ENCODE measurements at regions not wholly inside any gene's neighbourhood (a gene's known extent, or its start where the extent isn't known, plus 50 kb on each side); places are given as distances from the start of the nearest gene placed in this dataset.

DNA sequence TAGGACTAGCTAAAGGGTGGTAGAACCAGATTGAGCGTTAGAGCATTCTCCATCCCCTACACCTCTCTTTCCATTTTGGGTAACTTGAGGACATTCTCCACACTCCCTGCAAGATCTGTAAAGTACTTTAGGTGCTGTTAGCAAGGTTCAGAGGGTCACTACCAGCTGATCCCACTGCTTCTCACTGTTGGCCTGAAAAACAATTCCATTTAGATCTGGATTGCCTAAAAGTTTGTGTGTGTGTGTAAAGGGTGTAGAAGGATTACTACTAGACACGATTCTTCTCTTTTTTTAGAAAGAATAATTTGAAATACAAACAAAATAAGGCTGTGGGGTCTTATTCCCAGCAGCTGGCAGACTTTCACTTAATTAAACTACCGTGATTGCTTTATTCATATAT, 95.1 kb upstream of the TMEM178A start:
- H3K18ac ChIP-seq (ENCODE audit: low read length) = no peak overlapping the region
- no peak overlapping the region for H3K9ac ChIP-seq (ENCODE audit: low read depth, low read length, poor library complexity)
- no peak overlapping the region for H3K14ac ChIP-seq (ENCODE audit: low read length)
- no peak overlapping the region for H2BK15ac ChIP-seq (ENCODE audit: low read length)
- no CpG with 5 or more reads among the region's 3 CpGs for WGBS, 2 donors (ENCODE audit: extremely low coverage in 2 of 2, insufficient read length in 2 of 2, insufficient replicate concordance in 1 of 2)
- H4K8ac ChIP-seq (ENCODE audit: low read depth, low read length) = no peak overlapping the region
- no peak overlapping the region for H2AK5ac ChIP-seq (ENCODE audit: low read depth, low read length)
- no peak for DNase-seq (ENCODE audit: low spot score)
- no peak overlapping the region for H3K23ac ChIP-seq (ENCODE audit: low read depth, low read length, poor library complexity)
- no peaks in the 10 kb centered on the region for H3K79me1 ChIP-seq (ENCODE audit: low read depth, low read length)
- H3K27me3 ChIP-seq (ENCODE audit: control insufficient read depth in 3 of 3, insufficient read depth in 3 of 3, low read depth in 1 of 3, low read length in 3 of 3) = no peaks in the 10 kb centered on the region
- H4K91ac ChIP-seq (ENCODE audit: low read depth, low read length, poor library complexity) = no peak overlapping the region
- H2BK12ac ChIP-seq (ENCODE audit: low read length) = no peak overlapping the region
- no peak overlapping the region for H2AFZ ChIP-seq (ENCODE audit: low read length)
- peaks cover 0 to 2% of the 10 kb centered on the region in 2 donors for H3K4me1 ChIP-seq (ENCODE audit: control insufficient read depth in 2 of 2, insufficient read depth in 1 of 2, low read depth in 1 of 2, low read length in 2 of 2)
- H3K9me3 ChIP-seq (replicated peaks in 1 of 2; ENCODE audit: control insufficient read depth in 2 of 2, insufficient read depth in 1 of 2, low read depth in 1 of 2, low read length in 2 of 2) = peaks cover 0 to 2% of the 10 kb centered on the region in 2 donors
- no peak overlapping the region for H3K4me3 ChIP-seq (ENCODE audit: low read length in 2 of 2)
- H3K4me2 ChIP-seq (ENCODE audit: insufficient read depth, low read length, poor library complexity, severe bottlenecking) = no peak overlapping the region
- H2BK5ac ChIP-seq (ENCODE audit: low read length) = no peak overlapping the region
- H3K36me3 ChIP-seq (replicated peaks in 1 of 2; ENCODE audit: control insufficient read depth in 2 of 2, insufficient read depth in 2 of 2, low read length in 2 of 2) = no peaks in the 10 kb centered on the region
- no peak overlapping the region for H3K4ac ChIP-seq (ENCODE audit: low read length)
- H2BK120ac ChIP-seq (ENCODE audit: low read depth, low read length) = no peak overlapping the region
- no peak overlapping the region for H3K27ac ChIP-seq (replicated peaks; ENCODE audit: low read length)

DNA sequence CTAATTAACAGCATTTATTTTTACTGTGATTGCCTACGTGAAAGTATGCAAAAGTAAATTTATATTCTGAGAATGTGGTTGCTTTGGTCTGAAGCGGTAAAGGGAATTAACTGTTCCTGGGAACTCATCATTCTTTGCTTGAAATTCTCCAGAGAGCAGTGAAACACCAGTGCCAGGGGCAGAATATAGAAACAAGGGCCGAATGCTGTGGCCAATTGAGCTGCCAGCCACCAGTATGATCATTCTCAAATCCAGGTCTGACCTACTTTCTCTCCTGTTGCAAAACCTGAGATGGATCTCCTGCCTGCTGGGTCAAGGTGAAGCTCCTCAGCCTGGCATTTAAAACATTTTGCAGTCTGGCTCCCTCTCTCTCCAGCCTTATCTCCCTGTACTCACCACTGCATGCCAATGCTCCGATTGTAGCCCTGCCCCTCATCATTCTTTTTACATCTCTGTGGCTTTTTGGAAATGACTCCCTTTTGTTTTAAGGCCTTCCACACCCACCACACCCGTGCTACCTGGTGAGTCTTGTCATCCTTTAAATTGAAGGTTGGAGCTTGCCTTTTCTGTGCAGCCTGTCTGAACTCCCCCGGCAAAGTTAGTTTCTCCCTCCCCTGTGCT, 94.5 kb upstream of the TMEM178A start:
- Histone ChIP-seq H3K27ac (replicated peaks; ENCODE audit: low read length) (no peak overlapping the region), H3K79me1 (ENCODE audit: low read depth, low read length) (no peaks in the 10 kb centered on the region), H3K4me3 (ENCODE audit: low read length in 2 of 2) (no peak overlapping the region), H3K9me3 (replicated peaks in 1 of 2; ENCODE audit: control insufficient read depth in 2 of 2, insufficient read depth in 1 of 2, low read depth in 1 of 2, low read length in 2 of 2) (peaks cover 0 to 2% of the 10 kb centered on the region in 2 donors), H3K9ac (ENCODE audit: low read depth, low read length, poor library complexity) (no peak overlapping the region), H4K91ac (ENCODE audit: low read depth, low read length, poor library complexity) (no peak overlapping the region), H3K18ac (ENCODE audit: low read length) (no peak overlapping the region), H3K23ac (ENCODE audit: low read depth, low read length, poor library complexity) (no peak overlapping the region), H2BK15ac (ENCODE audit: low read length) (no peak overlapping the region), H4K8ac (ENCODE audit: low read depth, low read length) (no peak overlapping the region), H2AK5ac (ENCODE audit: low read depth, low read length) (no peak overlapping the region), H2BK5ac (ENCODE audit: low read length) (no peak overlapping the region), H3K36me3 (replicated peaks in 1 of 2; ENCODE audit: control insufficient read depth in 2 of 2, insufficient read depth in 2 of 2, low read length in 2 of 2) (no peaks in the 10 kb centered on the region), H3K27me3 (ENCODE audit: control insufficient read depth in 3 of 3, insufficient read depth in 3 of 3, low read depth in 1 of 3, low read length in 3 of 3) (no peaks in the 10 kb centered on the region), H3K4me1 (ENCODE audit: control insufficient read depth in 2 of 2, insufficient read depth in 1 of 2, low read depth in 1 of 2, low read length in 2 of 2) (peaks cover 0 to 2% of the 10 kb centered on the region in 2 donors), H2BK120ac (ENCODE audit: low read depth, low read length) (no peak overlapping the region), H3K4me2 (ENCODE audit: insufficient read depth, low read length, poor library complexity, severe bottlenecking) (no peak overlapping the region), H3K4ac (ENCODE audit: low read length) (no peak overlapping the region), H2AFZ (ENCODE audit: low read length) (no peak overlapping the region), H2BK12ac (ENCODE audit: low read length) (no peak overlapping the region), H3K14ac (ENCODE audit: low read length) (no peak overlapping the region)
- no peak for DNase-seq (ENCODE audit: low spot score)
- WGBS, 2 donors (ENCODE audit: extremely low coverage in 2 of 2, insufficient read length in 2 of 2, insufficient replicate concordance in 1 of 2) = no CpG with 5 or more reads among the region's 6 CpGs

DNA sequence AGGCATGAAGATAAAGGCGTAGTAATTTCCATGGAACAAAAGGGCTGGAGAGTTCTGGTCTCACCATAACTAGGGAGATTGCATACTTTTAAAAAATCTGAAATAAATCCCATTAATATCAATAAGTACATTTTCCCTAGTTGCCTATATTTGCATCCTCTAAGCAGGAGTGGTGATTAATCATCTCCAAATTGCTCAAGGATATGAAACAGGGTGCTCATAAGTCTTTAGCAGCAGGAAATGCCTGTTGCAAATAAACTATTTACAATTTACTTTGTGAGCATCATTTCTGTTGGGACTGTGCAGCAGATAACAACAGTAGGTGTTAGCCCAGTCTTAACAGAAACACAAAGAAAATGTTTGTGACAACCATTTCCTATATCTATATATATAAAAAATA, 92.4 kb upstream of the TMEM178A start:
- Histone ChIP-seq H3K9me3 (replicated peaks in 1 of 2; ENCODE audit: control insufficient read depth in 2 of 2, insufficient read depth in 1 of 2, low read depth in 1 of 2, low read length in 2 of 2) (peaks cover 0 to 2% of the 10 kb centered on the region in 2 donors), H3K79me1 (ENCODE audit: low read depth, low read length) (no peaks in the 10 kb centered on the region), H2AFZ (ENCODE audit: low read length) (no peak overlapping the region), H3K4ac (ENCODE audit: low read length) (no peak overlapping the region), H2BK5ac (ENCODE audit: low read length) (no peak overlapping the region), H3K4me3 (ENCODE audit: low read length in 2 of 2) (no peak overlapping the region), H2BK15ac (ENCODE audit: low read length) (no peak overlapping the region), H2BK120ac (ENCODE audit: low read depth, low read length) (no peak overlapping the region), H4K8ac (ENCODE audit: low read depth, low read length) (no peak overlapping the region), H3K14ac (ENCODE audit: low read length) (no peak overlapping the region), H3K4me2 (ENCODE audit: insufficient read depth, low read length, poor library complexity, severe bottlenecking) (no peak overlapping the region), H3K23ac (ENCODE audit: low read depth, low read length, poor library complexity) (no peak overlapping the region), H3K36me3 (replicated peaks in 1 of 2; ENCODE audit: control insufficient read depth in 2 of 2, insufficient read depth in 2 of 2, low read length in 2 of 2) (no peaks in the 10 kb centered on the region), H3K4me1 (ENCODE audit: control insufficient read depth in 2 of 2, insufficient read depth in 1 of 2, low read depth in 1 of 2, low read length in 2 of 2) (peaks cover 0 to 2% of the 10 kb centered on the region in 2 donors), H3K27ac (replicated peaks; ENCODE audit: low read length) (no peak overlapping the region), H2BK12ac (ENCODE audit: low read length) (no peak overlapping the region), H3K27me3 (ENCODE audit: control insufficient read depth in 3 of 3, insufficient read depth in 3 of 3, low read depth in 1 of 3, low read length in 3 of 3) (no peaks in the 10 kb centered on the region), H4K91ac (ENCODE audit: low read depth, low read length, poor library complexity) (no peak overlapping the region), H2AK5ac (ENCODE audit: low read depth, low read length) (no peak overlapping the region), H3K9ac (ENCODE audit: low read depth, low read length, poor library complexity) (no peak overlapping the region), H3K18ac (ENCODE audit: low read length) (no peak overlapping the region)
- DNase-seq (ENCODE audit: low spot score) = no peak
- WGBS, 2 donors (ENCODE audit: extremely low coverage in 2 of 2, insufficient read length in 2 of 2, insufficient replicate concordance in 1 of 2) = no CpG with 5 or more reads among the region's 1 CpG

DNA sequence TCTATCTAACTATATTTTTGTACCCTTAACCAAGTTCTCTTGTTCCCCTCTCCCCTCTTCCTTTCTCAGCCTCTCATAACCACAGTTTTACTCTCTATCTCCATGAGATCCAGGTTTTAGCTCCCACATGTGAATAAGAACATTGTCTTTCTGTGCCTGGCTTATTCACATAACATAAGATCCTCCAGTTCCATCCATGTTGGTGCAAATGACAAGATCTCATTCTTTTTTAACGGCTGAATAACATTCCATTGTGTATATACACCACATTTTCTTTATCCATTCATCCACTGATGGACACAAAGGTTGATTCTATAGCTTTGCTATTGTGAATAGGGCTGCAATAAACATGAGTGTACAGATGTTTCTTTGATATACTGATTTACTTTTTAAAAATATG, 83.9 kb upstream of the TMEM178A start:
- Histone ChIP-seq H3K9ac (ENCODE audit: low read depth, low read length, poor library complexity) (no peak overlapping the region), H4K8ac (ENCODE audit: low read depth, low read length) (no peak overlapping the region), H3K14ac (ENCODE audit: low read length) (no peak overlapping the region), H3K4me3 (ENCODE audit: low read length in 2 of 2) (no peak overlapping the region), H3K79me1 (ENCODE audit: low read depth, low read length) (no peaks in the 10 kb centered on the region), H2BK12ac (ENCODE audit: low read length) (no peak overlapping the region), H3K23ac (ENCODE audit: low read depth, low read length, poor library complexity) (no peak overlapping the region), H3K27me3 (ENCODE audit: control insufficient read depth in 3 of 3, insufficient read depth in 3 of 3, low read depth in 1 of 3, low read length in 3 of 3) (no peaks in the 10 kb centered on the region), H2AK5ac (ENCODE audit: low read depth, low read length) (no peak overlapping the region), H3K4me2 (ENCODE audit: insufficient read depth, low read length, poor library complexity, severe bottlenecking) (no peak overlapping the region), H3K4me1 (ENCODE audit: control insufficient read depth in 2 of 2, insufficient read depth in 1 of 2, low read depth in 1 of 2, low read length in 2 of 2) (no peaks in the 10 kb centered on the region), H4K91ac (ENCODE audit: low read depth, low read length, poor library complexity) (no peak overlapping the region), H2BK120ac (ENCODE audit: low read depth, low read length) (no peak overlapping the region), H2AFZ (ENCODE audit: low read length) (no peak overlapping the region), H3K36me3 (replicated peaks in 1 of 2; ENCODE audit: control insufficient read depth in 2 of 2, insufficient read depth in 2 of 2, low read length in 2 of 2) (no peaks in the 10 kb centered on the region), H2BK15ac (ENCODE audit: low read length) (no peak overlapping the region), H3K27ac (replicated peaks; ENCODE audit: low read length) (no peak overlapping the region), H3K4ac (ENCODE audit: low read length) (no peak overlapping the region), H3K9me3 (replicated peaks in 1 of 2; ENCODE audit: control insufficient read depth in 2 of 2, insufficient read depth in 1 of 2, low read depth in 1 of 2, low read length in 2 of 2) (peaks cover 0 to 38% of the 10 kb centered on the region in 2 donors), H2BK5ac (ENCODE audit: low read length) (no peak overlapping the region), H3K18ac (ENCODE audit: low read length) (no peak overlapping the region)
- no CpG with 5 or more reads among the region's 1 CpG for WGBS, 2 donors (ENCODE audit: extremely low coverage in 2 of 2, insufficient read length in 2 of 2, insufficient replicate concordance in 1 of 2)
- DNase-seq (ENCODE audit: low spot score) = no peak
